ENCODE measurements at regions not wholly inside any gene's neighbourhood (a gene's known extent, or its start where the extent isn't known, plus 50 kb on each side); places are given as distances from the start of the nearest gene placed in this dataset.

- ATAC-seq: no peak
- Histone ChIP-seq H3K4me1 (ENCODE audit: control insufficient read depth, insufficient read depth, low read length) (no peaks in the 10 kb centered on the region), H3K9ac (ENCODE audit: control insufficient read depth, insufficient read depth, low read length) (no peak overlapping the region), H3K4me2 (ENCODE audit: control insufficient read depth, insufficient read depth) (no peak overlapping the region), H2AFZ (ENCODE audit: control insufficient read depth, low read depth, low read length) (no peak overlapping the region), H4K20me1 (ENCODE audit: control insufficient read depth, insufficient read depth) (no peaks in the 10 kb centered on the region), H3K4me3 (no peak overlapping the region), H3K27me3 (replicated peaks in 1 of 2; ENCODE audit: control insufficient read depth in 2 of 2, insufficient read depth in 2 of 2, low read length in 1 of 2) (no peaks in the 10 kb centered on the region), H3K9me3 (replicated peaks; ENCODE audit: control insufficient read depth, insufficient read depth, low read length) (no peaks in the 10 kb centered on the region), H3K36me3 (ENCODE audit: control insufficient read depth in 2 of 2, insufficient read depth in 2 of 2, low read length in 1 of 2) (no peaks in the 10 kb centered on the region), H3K79me2 (ENCODE audit: control insufficient read depth, insufficient read depth, low read length) (no peaks in the 10 kb centered on the region), H3K27ac (ENCODE audit: control insufficient read depth, insufficient read depth) (no peak overlapping the region)
- intact Hi-C loops (cut with micrococcal nuclease; ENCODE audit: unreplicated experiment): no loop called here
- ChIA-PET RAD21 (ENCODE audit: unreplicated experiment) (no interaction called here), CTCF (interaction anchor here (1.1 kb wide), 1 partner anchor 9 kb away, joined by 3 read pairs; no protein-coding TSS in a partner anchor), POLR2A (no interaction called here), SMC1A (ENCODE audit: uncharacterized antibody, unreplicated experiment) (interaction anchor here (0.9 to 1.8 kb wide), 5 partner anchors 10 to 110 kb away, joined by 3 to 8 read pairs (median 5); no protein-coding TSS in a partner anchor)
- no peak for FAIRE-seq
- no peak for DNase-seq (ENCODE audit: low read depth, low spot score)
- in situ Hi-C loops (cut with MboI): no loop called here
- WGBS (ENCODE audit: insufficient coverage, insufficient replicate concordance, low lambda C conversion rate, missing lambda C conversion rate): 45% methylated on average over 2 of the region's 2 CpGs
- BruUV-seq (replicated peaks): no TSS peak
- TF ChIP-seq TAF1 (IDR thresholded peaks at IDR 0.05; ENCODE audit: borderline replicate concordance, low read depth, low read length) (no peak), BACH1 (IDR thresholded peaks at IDR 0.05; ENCODE audit: borderline replicate concordance) (no peak), TBL1XR1 (IDR thresholded peaks at IDR 0.05; ENCODE audit: low read depth, low read length) (no peak), NFYB (IDR thresholded peaks at IDR 0.05; ENCODE audit: insufficient read depth, low read depth, low read length) (no peak), HDAC2 (IDR thresholded peaks at IDR 0.05) (no peak), FOXK2 (IDR thresholded peaks at IDR 0.05) (no peak), ELK1 (IDR thresholded peaks at IDR 0.05; ENCODE audit: low read depth, low read length) (no peak), ESRRA (IDR thresholded peaks at IDR 0.05; ENCODE audit: low read length) (no peak), IKZF2 (IDR thresholded peaks at IDR 0.05) (no peak), CREM (IDR thresholded peaks at IDR 0.05; ENCODE audit: low read depth) (no peak), CBX3 (IDR thresholded peaks at IDR 0.05; ENCODE audit: borderline replicate concordance, low read depth) (no peak), ZNF207 (IDR thresholded peaks at IDR 0.05; ENCODE audit: borderline replicate concordance) (no peak), ZNF384 (IDR thresholded peaks at IDR 0.05; ENCODE audit: borderline replicate concordance, low read depth, low read length) (no peak)
- TF ChIP-seq, protein P1, sequence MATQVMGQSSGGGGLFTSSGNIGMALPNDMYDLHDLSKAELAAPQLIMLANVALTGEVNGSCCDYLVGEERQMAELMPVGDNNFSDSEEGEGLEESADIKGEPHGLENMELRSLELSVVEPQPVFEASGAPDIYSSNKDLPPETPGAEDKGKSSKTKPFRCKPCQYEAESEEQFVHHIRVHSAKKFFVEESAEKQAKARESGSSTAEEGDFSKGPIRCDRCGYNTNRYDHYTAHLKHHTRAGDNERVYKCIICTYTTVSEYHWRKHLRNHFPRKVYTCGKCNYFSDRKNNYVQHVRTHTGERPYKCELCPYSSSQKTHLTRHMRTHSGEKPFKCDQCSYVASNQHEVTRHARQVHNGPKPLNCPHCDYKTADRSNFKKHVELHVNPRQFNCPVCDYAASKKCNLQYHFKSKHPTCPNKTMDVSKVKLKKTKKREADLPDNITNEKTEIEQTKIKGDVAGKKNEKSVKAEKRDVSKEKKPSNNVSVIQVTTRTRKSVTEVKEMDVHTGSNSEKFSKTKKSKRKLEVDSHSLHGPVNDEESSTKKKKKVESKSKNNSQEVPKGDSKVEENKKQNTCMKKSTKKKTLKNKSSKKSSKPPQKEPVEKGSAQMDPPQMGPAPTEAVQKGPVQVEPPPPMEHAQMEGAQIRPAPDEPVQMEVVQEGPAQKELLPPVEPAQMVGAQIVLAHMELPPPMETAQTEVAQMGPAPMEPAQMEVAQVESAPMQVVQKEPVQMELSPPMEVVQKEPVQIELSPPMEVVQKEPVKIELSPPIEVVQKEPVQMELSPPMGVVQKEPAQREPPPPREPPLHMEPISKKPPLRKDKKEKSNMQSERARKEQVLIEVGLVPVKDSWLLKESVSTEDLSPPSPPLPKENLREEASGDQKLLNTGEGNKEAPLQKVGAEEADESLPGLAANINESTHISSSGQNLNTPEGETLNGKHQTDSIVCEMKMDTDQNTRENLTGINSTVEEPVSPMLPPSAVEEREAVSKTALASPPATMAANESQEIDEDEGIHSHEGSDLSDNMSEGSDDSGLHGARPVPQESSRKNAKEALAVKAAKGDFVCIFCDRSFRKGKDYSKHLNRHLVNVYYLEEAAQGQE (IDR thresholded peaks at IDR 0.05; ENCODE audit: low read depth, low read length): no peak
- TF ChIP-seq, protein P2, sequence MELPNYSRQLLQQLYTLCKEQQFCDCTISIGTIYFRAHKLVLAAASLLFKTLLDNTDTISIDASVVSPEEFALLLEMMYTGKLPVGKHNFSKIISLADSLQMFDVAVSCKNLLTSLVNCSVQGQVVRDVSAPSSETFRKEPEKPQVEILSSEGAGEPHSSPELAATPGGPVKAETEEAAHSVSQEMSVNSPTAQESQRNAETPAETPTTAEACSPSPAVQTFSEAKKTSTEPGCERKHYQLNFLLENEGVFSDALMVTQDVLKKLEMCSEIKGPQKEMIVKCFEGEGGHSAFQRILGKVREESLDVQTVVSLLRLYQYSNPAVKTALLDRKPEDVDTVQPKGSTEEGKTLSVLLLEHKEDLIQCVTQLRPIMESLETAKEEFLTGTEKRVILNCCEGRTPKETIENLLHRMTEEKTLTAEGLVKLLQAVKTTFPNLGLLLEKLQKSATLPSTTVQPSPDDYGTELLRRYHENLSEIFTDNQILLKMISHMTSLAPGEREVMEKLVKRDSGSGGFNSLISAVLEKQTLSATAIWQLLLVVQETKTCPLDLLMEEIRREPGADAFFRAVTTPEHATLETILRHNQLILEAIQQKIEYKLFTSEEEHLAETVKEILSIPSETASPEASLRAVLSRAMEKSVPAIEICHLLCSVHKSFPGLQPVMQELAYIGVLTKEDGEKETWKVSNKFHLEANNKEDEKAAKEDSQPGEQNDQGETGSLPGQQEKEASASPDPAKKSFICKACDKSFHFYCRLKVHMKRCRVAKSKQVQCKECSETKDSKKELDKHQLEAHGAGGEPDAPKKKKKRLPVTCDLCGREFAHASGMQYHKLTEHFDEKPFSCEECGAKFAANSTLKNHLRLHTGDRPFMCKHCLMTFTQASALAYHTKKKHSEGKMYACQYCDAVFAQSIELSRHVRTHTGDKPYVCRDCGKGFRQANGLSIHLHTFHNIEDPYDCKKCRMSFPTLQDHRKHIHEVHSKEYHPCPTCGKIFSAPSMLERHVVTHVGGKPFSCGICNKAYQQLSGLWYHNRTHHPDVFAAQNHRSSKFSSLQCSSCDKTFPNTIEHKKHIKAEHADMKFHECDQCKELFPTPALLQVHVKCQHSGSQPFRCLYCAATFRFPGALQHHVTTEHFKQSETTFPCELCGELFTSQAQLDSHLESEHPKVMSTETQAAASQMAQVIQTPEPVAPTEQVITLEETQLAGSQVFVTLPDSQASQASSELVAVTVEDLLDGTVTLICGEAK (IDR thresholded peaks at IDR 0.05; ENCODE audit: borderline replicate concordance): no peak
These were observed 484.3 kb upstream of the SEMA3A start for GRCh38 chr7:84678841-84679240.

Measured in GM12878 (cell line).